Stimulated activated CD4-positive, alpha-beta T cell treated with anti-CD3 and anti-CD28 coated beads, Interleukin-12 subunit alpha, Interleukin-12 subunit beta, amount 100 ng/mL, for 48 hours (primary cell): ENCODE measurements at regions not wholly inside any gene's neighbourhood (a gene's known extent, or its start where the extent isn't known, plus 50 kb on each side); places are given as distances from the start of the nearest gene placed in this dataset.
"Not testable (repeated sequence)": the region's sequence is repeated elsewhere in the genome, so short reads cannot be mapped to it uniquely, and the experiment has no call there.

ENCODE experiments used
- DNase-seq, 3 donors: peaks; one replicate each; pipeline ENCODE4 v3.0.0-alpha.2; 2020; ENCODE audit warnings: low read depth in 2 of 3, low spot score in 1 of 3

DNA sequence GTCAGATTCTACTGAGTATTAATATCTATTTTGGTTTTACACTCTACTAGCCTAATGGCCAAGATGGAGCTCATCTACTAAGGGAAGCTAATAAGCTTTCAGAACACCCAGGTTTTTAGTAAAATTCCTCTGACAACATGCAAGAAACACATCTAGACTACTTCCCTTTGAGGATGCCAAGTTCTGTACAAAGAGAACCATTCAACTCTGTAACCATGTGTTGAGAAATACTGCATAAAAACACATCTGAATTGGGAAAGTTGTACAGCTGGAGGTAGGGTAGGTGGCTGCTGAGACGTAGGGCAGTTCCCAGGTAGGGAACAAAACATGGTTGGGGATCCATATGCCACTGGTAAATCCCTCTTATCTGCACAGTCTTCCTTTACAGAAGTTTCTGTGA, 66.2 kb downstream of the SC5D start:
- DNase-seq, result no peak

DNA sequence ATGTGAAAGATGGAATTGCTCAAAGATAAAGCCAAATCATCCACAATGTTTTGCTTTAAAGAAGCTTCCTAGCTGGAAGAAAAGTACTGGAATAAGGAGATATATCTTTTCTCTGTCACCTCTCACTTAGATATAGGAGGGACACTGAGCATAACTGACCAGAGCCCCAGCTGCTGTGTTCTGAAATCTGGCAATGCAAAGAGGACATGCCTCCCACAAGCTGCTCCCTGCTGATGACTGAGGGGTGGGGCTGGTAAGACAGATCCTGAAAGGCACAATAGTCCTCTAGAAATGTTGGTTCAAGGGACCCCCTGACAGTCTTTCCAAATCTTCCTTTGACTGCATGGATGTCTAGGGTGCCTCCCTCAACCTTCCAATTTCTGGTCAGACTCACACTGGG, 67.0 kb downstream of the SC5D start:
- no peak for DNase-seq

DNA sequence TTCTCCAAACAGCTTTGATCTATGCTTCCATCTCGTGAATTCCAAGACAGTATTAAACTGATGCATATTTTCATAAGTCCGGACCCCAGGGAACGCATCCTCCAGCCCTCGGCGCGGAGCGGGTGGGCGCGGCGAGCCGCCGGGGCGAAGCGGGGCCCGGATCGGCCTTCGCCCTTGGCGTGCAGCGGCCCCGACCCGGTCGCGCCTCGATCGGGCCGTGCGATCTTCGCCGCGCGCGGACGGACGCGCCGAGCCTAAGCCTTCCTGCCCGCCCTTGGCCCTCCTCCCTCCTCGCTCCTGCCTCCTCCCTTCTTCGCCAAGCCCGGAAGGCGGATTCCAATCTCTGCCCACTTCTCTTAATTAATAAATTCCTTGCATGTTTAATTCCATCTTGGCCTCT, 70.4 kb downstream of the SC5D start:
- DNase-seq, result not testable (repeated sequence)

DNA sequence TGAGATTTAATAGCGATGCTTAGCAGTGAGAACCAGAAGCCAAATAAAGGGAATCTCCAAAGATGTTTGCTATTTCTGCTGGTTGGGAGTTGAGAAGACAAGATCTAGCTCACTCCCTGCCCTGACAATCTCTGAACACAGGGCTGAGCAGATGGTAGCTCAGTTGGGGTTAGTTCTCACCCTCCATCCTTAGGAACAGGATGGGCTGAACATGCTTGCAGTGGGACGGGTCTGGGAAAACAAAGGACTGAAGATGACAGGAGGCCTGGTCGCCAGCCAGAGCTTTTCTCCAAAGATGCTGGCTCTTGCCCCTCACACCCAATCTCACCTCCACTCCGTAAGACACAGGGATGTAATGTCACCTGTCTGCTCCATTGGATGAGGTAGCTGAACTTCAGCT, 72.7 kb downstream of the SC5D start:
- DNase-seq, result no peak

DNA sequence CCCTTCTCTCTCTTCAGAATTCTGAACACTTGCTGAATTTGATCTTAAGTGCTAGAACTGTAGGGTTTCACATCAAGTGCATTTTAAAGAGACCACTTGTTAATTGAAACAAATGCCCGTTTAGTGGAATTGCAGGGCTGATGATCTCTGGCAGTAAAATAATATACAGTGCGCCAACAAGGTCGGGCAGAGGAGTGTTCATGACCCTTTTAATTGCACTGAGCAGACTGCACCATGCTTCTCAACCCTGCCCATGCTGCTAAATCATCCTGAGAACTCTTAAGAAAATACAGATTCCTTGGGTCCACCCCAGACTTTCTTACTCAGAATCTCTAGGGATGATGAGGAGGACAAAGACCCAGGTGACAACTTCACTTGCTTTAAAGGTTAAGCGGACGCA, 73.5 kb downstream of the SC5D start:
- no peak for DNase-seq

DNA sequence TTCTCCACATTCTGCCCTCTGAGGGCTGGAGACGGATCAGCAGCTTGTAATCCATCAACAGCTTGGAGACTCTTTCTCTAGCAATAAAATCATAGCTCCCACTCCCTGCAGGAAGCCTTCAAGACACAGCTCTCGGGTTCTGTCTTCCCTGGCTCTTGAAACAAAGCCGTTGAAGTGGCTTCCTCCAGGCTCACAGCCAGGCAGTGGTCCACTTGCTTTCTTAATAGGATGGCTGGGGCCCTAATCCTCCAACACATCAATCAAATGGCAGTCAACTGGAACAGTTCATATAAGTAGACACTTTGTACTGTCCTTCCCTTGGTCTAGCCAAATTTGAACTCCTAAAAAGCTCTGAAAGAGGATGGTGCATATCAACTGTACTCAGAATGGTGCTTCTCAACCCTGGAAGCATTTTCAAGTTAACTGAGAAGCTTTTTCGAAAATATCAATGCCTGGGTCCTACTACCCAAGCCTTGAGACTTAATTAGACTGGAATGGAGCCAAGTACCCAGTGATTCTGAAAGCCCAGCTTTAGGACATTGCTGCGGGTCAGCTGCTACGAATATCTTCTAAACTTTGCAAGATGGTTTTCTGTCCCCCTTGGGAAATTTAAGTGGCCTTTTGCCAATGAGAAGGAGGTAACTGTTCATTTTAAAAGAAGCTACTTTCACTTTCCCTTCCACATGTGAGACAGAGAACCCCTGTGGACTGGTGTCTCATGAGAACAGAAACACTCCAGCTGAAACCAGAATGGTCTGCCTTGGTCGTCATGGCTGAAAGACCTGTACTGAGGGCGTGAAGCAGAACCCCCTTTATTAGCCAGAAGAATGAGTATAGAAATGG, 74.7 kb downstream of the SC5D start:
- DNase-seq, result peak in 1 of 3 donors; percentile 20

DNA sequence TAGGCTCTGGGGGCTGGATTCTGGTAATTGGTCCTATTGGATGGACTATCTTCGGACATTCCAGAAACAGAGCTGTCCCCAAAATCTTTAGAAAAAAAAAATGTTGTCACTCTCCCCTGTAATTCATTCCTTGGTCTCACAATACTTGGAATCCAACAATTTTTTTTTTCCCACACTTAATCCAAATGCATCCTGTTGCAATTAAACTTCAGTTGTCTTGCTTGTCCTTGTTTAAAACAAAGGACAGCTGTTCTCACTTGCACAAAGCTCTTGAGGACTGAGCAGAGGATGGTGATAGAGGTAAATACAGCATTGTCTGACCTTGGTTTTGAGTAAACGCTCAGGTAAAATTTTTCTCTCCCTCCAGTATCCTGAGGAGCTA, 75.3 kb downstream of the SC5D start:
- no peak for DNase-seq

DNA sequence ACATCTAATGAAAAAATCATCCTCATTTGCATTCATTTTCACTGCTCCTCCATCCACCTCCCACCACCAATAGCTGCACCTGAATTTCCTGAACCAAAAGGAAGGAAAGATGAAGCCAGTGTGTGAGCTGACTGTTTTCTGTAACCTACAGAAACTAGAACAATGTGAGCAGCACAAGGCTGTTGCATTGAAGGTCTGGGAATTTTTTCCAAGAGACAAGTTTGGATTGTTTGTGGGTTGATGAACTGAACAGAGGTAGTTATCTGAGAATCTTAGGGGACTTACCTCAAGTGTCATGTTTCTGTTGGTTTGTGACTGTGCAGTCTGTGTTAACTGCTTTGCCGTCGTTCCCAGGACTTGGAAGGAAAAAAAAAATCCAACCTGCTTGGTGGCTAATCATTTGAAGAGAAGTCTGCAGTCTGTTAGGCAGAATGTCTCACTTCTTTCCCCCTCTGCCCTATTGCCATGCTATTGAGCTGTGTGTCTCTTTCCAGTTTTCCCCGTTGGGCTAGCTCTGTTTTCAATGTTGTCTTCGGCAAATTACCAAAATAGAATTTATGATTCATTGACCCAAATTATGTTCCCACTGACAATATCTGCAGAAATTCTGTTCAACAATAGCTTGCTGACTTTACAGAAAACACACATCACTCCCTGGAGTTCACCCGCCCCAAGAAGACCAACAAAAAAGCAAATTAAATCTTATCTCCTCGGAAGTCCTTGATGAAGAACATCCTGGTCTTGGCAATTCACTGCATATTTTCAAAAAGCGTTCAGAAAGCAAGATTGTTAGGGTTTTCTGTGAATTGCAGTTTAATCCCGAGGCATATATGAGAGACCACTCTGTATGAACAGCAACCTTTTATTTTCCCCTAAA, 76.0 kb downstream of the SC5D start:
- no peak for DNase-seq

DNA sequence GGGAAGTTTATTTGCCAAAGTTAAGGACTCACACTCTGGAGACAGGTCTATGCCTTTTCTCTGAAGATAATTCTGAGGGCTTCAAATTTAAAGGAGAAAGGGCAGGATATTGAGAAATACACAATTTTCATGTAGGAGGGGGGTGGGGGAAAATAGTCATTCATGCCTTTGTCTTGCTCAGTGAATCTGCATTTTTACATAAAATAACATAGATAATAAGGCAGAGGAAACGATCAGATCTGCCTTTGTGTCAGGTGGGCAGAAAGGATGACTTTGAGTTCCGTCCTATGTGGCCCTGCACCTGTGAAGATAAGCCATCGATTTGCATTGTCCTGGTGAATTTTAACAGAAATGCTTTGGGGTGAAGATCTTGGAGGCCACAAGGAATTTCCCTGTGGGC, 76.8 kb downstream of the SC5D start:
- DNase-seq, result no peak

DNA sequence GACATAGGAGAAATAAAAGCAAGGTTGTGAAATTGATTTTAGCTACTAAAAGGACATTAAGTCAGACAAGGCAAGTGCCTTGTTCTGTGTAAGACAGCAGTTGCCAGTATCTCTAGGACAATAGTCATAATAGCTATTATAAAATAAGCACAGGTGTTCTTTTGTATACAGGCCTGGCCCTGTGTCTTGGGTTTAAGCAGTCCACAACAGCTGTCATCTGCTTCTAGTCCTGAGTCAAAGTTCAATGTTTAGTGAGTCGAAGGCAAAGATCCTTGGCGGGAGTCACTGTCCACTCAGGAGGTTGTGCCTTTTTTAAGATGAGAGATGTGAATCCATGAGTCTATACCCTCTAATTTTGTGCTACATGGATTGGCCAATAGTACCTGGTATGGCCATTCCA, 79.5 kb downstream of the SC5D start:
- DNase-seq, result no peak

DNA sequence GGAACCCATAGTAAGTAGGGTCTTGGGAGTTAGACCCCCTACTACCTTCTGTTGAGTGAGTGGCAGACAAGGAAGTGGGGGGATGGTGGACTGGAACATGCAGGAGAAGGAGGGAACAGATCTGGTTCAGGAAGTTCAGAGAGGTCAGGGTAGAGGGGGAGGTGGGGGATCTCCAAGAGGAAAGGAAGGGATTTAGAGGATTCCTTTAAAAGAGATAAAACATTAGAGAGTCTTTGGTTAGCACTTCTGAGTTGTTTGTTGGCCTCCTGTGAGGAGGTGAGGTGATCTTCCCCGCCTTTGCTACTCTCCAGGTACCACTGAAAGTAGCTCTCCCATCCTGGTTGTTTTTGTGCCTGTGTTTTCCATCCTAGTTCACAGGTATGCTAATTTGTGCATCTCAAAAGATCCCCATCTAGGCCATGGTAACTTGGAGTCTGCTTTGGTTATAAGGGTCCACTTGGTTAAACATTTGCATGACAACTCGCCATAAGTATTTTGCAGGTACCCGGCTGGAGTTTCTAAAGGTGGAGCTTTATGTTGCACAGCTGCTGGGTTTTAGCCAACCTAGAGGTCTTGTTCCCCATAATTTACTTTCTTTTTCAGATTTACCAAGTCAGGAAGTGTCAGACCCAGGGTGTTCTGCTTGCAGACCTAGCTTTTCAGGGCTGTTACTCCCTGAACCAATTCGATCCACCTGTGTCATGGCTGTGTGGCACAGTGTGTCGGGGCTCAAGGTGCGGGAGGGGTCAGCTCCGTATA, 79.3 kb upstream of the SORL1 start:
- DNase-seq, result no peak

DNA sequence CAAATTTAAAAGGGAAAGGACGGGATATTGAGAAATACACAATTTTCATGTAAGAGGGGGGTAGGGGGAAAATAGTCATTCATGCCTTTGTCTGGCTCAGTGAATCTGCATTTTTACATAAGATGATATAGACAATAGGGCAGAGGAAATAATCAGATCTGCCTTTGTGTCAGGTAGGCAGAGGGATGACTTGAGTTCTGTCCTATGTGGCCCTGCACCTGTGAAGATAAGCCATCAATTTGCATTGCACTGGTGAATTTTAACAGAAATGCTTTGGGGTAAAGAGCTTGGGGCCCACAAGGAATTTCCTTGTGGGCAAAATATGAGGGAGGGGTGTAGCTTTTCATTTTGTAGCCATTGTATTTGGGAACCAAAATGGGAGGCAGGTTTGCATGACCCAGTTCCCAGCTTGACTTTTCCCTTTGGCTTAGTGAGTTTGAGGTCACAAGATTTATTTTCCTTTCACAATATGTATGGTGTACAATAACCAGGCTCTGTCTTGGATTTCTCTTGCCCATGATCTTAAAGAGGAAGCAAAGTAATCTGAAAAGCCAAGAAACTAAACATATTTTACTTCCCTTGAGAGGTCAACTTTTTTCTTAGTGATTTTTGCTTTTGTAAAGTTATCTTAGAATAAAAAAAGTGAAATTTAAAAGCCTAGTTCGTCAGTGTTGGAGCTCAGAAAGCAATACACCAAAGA, 77.7 kb upstream of the SORL1 start:
- no peak for DNase-seq

DNA sequence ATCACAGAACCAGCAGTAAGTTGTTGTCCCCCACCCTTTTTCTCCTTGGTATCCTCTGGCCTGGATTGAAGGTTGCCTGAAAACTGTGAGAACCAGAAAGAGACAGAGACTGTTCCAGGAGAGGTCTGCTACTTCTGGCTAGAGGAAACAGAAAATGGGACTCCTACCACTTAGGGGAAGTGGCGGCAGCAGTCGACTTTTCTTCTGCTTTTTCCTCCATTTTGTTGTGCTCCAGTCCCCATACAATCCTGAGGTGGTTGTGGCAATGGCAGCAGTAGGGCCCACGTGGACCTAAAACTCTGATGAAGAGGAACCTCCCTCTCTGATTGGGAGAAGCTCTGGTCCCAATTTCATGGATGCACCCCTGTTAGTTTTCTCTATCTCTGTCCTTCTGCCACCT, 76.0 kb upstream of the SORL1 start:
- no peak for DNase-seq

DNA sequence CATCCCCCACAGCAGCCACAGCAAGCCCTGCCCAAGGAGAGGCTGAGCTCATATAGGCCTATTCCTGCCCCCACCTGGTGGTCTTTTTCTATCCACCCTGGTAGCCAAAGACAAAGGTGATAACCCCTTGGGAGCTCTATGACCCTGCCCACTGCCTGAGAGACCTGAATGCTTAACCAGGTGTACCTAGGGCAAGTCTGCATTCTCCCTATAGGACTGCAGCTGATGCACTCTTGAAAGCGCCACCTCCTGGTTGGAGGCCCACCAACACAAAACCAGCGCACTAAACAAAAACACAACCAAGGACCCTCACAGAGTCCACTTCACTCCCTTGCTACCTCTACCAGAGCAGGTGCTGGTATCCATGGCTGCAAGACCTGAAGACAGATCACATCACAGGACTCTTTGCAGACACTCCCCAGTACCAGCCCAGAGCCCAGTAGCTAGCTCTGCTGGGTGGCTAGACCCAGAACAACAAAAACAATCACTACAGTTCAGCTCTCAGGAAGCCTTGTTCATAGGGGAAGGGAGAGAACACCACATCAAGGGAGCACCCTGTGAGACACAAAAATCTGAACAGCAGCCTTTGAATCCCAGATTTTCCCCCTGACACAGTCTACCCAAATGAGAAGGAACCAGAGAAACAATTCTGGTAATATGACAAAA, 72.8 kb upstream of the SORL1 start:
- DNase-seq, result not testable (repeated sequence)

DNA sequence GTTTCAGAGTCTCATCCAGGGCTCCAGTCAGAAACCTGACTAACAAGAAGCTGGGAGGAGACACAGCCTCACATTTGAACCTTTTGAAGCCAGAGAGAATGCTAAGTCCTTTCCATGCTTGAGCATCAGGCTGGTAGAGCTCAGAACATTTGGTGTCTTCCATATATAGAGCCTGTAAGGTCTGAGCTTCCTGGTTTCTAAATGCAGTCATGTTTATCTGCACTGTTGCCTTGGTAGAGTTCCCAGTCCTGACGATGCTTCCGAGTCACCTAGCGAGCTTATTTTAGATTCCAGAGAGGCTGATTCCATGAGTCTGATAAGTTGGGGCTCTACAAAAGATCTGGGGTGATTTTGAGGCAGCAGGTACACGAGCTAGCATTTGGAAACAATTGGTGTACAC, 68.4 kb upstream of the SORL1 start:
- DNase-seq, result no peak

DNA sequence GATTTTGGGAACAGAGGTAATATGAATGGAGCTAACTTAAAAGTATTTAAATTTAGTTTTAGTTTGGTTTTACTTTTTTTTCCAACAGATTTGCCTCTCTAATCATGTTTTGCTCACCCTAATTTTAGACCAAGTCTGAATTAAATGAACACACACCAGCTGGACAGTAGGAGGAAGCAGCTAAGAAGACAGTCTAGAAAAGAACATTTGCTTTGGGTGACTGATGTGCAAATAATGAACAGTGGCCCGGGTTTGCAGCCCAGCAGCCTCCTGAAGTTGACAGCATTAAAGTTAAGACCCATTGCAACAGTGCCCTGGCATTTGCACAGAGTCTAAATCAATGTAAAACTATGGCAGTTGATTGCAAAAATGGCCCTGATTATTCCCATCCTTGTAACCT, 66.4 kb upstream of the SORL1 start:
- DNase-seq, result no peak
